ENCODE measurements at regions not wholly inside any gene's neighbourhood (a gene's known extent, or its start where the extent isn't known, plus 50 kb on each side); places are given as distances from the start of the nearest gene placed in this dataset.
"Not testable (repeated sequence)": the region's sequence is repeated elsewhere in the genome, so short reads cannot be mapped to it uniquely, and the experiment has no call there.

DNA sequence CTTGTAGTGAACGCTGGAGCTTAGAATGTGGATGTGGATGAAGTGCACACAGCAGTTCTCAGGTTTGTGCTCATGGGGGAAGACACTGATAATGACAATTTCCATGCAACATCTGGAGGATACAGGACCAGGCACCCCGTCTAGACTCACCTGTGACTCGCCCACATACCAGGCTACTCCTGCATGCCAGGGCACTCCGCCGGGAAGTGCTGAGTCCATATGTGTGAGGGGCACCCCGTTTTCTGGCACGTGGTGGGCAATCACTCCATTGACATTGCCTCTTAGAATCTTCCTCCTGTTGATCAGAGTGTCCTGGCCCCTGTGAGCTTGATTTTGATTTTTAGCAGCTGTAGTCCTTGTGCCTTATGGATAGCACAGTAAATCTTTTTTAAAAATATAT is 90.9 kb upstream of the LRPAP1 start:
- Mint-ChIP-seq H3K4me1 (ENCODE audit: low read depth) (no peaks in the 10 kb centered on the region), H3K4me3 (ENCODE audit: low read depth) (no peak overlapping the region), H3K27me3 (peaks cover 24% of the 10 kb centered on the region), H3K27ac (no peak overlapping the region), H3K36me3 (ENCODE audit: insufficient read depth) (no peaks in the 10 kb centered on the region), H3K9me3 (ENCODE audit: low read depth) (no peaks in the 10 kb centered on the region)
- no peak for DNase-seq (ENCODE audit: low spot score, unreplicated experiment)
- TF ChIP-seq, protein P1, sequence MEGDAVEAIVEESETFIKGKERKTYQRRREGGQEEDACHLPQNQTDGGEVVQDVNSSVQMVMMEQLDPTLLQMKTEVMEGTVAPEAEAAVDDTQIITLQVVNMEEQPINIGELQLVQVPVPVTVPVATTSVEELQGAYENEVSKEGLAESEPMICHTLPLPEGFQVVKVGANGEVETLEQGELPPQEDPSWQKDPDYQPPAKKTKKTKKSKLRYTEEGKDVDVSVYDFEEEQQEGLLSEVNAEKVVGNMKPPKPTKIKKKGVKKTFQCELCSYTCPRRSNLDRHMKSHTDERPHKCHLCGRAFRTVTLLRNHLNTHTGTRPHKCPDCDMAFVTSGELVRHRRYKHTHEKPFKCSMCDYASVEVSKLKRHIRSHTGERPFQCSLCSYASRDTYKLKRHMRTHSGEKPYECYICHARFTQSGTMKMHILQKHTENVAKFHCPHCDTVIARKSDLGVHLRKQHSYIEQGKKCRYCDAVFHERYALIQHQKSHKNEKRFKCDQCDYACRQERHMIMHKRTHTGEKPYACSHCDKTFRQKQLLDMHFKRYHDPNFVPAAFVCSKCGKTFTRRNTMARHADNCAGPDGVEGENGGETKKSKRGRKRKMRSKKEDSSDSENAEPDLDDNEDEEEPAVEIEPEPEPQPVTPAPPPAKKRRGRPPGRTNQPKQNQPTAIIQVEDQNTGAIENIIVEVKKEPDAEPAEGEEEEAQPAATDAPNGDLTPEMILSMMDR (IDR thresholded peaks at IDR 0.05; ENCODE audit: unreplicated experiment): no peak

DNA sequence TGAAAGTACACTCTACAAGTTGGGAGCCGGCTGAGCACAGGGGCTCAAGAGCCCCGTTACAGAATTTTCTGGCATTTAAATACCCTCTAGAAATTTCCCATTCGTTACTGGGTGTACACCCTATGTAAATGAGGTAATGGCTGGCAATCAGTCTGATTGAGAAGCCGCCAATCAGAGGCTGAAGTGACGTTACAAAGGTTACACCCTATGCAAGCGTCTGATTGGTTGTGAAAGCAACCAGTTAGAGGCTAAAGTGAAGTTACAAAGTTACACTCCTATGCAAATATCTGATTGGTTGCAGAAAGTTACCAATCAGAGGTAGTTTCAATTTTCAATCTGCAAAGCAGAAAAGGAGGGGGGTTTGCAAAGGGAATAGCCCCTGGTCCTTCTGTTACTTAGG is 88.1 kb upstream of the LRPAP1 start:
- H3K4me3 Mint-ChIP-seq (ENCODE audit: low read depth); H3K9me3 Mint-ChIP-seq (ENCODE audit: low read depth); H3K27ac Mint-ChIP-seq; DNase-seq (ENCODE audit: low spot score, unreplicated experiment); H3K4me1 Mint-ChIP-seq (ENCODE audit: low read depth); H3K36me3 Mint-ChIP-seq (ENCODE audit: insufficient read depth): not testable (repeated sequence)
- peaks cover 30% of the 10 kb centered on the region for H3K27me3 Mint-ChIP-seq

DNA sequence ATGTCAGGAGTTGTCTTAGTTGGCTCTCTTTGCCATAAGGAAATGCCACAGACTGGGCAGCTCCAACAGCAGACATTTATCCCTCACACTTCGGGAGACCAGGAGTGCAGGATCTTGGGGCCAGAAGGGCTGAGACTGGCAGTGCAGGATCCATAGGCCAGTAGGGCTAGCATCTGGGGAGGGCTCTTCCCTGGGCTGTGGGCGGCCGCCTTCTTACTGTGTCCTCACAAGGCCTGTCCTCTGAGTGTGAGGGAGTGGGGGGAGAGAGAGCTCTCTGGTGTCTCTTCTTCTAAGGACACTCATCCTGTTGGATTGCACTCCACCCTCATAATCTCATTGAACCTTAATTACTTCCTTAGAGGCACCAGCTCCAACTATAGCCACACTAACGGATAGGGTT is 87.5 kb upstream of the LRPAP1 start:
- not testable (repeated sequence) for DNase-seq (ENCODE audit: low spot score, unreplicated experiment); H3K36me3 Mint-ChIP-seq (ENCODE audit: insufficient read depth); H3K9me3 Mint-ChIP-seq (ENCODE audit: low read depth); H3K4me3 Mint-ChIP-seq (ENCODE audit: low read depth); H3K4me1 Mint-ChIP-seq (ENCODE audit: low read depth); H3K27ac Mint-ChIP-seq
- peaks cover 24% of the 10 kb centered on the region for H3K27me3 Mint-ChIP-seq

DNA sequence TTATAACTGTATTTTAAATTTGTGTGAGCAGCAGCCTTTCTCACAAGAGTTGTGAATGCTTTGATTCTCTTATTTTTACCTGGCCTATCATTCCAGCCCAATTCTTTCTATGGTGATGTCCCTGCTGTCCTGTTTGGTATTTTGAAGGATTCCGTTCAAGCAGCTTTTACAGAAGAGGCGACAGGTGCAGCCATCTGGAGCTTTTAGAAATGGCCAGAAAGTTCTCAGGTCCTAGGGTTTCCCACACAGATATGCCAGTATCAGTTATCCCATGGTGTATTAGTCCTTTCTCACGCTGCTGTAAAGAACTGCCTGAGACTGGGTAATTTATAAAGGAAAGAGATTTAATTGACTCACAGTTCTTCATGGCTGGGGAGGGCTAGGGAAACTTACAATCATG is 86.1 kb upstream of the LRPAP1 start:
- H3K4me1 Mint-ChIP-seq (ENCODE audit: low read depth); H3K36me3 Mint-ChIP-seq (ENCODE audit: insufficient read depth); H3K4me3 Mint-ChIP-seq (ENCODE audit: low read depth); H3K9me3 Mint-ChIP-seq (ENCODE audit: low read depth); DNase-seq (ENCODE audit: low spot score, unreplicated experiment); H3K27ac Mint-ChIP-seq: not testable (repeated sequence)
- peaks cover 22% of the 10 kb centered on the region for H3K27me3 Mint-ChIP-seq

DNA sequence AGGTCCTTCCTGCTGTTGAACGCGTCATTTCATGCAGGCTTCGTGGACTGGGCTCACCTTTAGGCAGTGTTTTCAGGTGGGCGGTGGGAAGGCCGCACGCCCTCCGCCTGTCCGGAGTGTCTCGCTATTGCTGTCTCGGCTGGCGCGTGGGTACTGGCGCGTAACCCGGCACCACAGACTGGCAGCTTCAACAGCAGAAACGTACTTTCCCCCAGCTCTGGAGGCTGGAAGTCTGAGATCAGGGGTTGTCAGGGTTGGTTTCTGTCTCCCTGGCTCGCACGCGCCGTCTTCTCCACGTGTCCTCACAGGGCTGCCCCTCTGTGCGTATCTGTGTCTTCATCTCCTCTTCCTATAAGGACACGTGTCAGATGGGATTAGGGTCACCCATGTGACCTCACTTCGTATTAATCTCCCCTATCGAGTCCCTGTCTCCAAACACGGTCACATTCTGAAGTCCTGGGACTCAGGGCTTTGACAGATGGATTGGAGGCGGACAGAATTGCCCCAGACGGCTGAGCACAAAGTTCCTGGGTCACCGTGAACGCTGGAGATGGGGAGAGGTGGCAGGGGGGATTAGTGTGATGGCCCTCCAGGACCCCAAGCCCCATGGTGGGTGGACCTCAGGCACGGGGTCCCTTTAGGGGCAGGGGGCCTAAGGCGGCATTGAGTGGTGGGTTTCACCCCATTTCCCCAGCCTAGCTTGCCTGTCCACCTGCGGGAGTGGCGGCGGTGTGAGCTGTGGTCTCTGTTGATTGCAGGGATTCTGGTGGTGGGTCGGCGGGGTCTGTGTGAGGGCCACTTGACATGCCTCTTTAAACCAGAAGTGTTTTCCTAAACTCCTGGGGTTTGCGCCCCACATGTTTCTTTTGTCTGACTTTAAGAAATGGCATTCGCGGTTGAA is 83.4 kb upstream of the LRPAP1 start:
- TF ChIP-seq, protein P1 (IDR thresholded peaks at IDR 0.05; ENCODE audit: unreplicated experiment): no peak
- Mint-ChIP-seq H3K9me3 (ENCODE audit: low read depth) (no peaks in the 10 kb centered on the region), H3K4me1 (ENCODE audit: low read depth) (no peaks in the 10 kb centered on the region), H3K27ac (no peak overlapping the region), H3K36me3 (ENCODE audit: insufficient read depth) (no peaks in the 10 kb centered on the region), H3K27me3 (peaks cover 24% of the 10 kb centered on the region), H3K4me3 (ENCODE audit: low read depth) (no peak overlapping the region)
- DNase-seq (ENCODE audit: low spot score, unreplicated experiment): no peak

DNA sequence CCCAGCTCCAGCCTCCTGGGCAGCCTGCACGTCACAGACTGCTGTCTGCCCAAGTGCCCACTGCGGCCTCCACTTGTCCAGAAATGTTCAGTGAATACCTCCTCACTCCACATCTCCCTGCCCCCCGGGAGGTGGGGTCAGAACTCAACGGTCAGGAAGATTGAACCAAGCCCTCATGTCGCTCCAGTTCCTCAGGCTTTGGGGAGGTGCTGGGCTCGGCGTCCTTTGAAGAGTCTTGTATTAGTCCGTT is 82.4 kb upstream of the LRPAP1 start:
- no peaks in the 10 kb centered on the region for H3K36me3 Mint-ChIP-seq (ENCODE audit: insufficient read depth)
- TF ChIP-seq, protein P1 (IDR thresholded peaks at IDR 0.05; ENCODE audit: unreplicated experiment): no peak
- H3K9me3 Mint-ChIP-seq (ENCODE audit: low read depth): peaks cover 2% of the 10 kb centered on the region
- H3K27ac Mint-ChIP-seq: no peak overlapping the region
- H3K4me3 Mint-ChIP-seq (ENCODE audit: low read depth): no peak overlapping the region
- H3K4me1 Mint-ChIP-seq (ENCODE audit: low read depth): no peaks in the 10 kb centered on the region
- DNase-seq (ENCODE audit: low spot score, unreplicated experiment): no peak
- peaks cover 24% of the 10 kb centered on the region for H3K27me3 Mint-ChIP-seq

All from progenitor cell of endocrine pancreas (in vitro differentiated cells).